GM11168 (cell line): ENCODE measurements at regions not wholly inside any gene's neighbourhood (a gene's known extent, or its start where the extent isn't known, plus 50 kb on each side); places are given as distances from the start of the nearest gene placed in this dataset.

ENCODE experiments used
- in situ Hi-C: fragments of 300-500 bp; cut with MboI; formaldehyde crosslinking; loops from one replicate; pipeline ENCODE4 v1.12.0; 2022; ENCODE audit warnings: low sequenced_read_pairs; ENCODE audit not compliant: unreplicated experiment

DNA sequence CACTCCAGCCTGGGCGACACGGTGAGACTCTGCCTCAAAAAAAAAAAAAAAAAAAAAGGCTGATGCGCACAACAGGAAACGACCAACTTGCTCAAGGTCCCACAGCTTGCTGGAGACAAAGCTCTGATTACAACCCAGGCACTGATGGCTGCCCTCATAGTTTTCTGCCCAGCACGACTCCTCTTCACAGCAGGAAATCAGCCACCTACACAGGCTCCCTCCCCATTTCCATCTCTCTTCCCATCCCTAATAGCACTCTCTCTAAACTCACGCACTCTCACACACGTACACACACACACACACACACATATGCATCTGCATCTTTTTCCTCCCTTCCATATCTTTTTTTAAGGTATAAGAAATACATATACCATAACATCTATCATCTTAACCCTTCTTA, 153.5 kb upstream of the SOD1 start:
- in situ Hi-C loops = no loop called here

DNA sequence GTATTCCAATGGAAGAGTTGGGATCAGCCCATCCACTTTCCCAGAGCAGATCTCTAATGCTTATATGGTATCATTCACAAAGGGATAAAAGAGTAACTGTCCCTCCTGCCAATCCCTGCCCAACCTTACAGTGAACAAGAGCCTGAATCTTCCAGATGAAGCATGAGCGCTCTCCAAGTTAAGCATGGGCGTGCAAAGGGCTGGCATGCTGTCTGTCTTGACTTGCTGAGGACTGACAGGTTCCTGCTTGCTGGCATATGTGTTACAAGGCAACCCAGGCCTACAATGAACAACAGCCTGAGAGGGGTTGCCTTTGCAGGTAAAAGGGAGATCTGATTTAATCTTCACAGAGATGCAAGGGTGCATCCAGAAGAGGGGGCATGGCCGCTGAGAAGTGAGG, 155.6 kb upstream of the SOD1 start:
- in situ Hi-C loops = no loop called here

DNA sequence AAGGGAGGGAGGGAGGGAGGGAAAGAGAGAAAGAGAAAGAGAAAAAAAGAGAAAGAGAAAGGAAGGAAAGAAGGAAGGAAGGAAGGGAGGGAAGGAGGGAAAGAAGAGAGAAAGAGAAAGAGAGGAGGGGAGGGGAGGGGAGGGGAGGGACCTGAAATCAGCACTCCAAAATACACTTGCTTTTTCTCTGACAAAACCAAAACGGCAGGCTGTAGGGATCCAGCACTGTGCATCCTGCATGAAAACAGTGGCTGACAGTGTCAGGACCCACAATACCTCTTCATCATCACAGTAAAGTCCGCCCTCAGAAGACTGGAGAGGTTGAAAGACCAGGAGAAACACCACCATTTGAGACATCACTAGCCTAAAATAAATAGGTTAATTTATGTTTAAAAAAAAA, 156.0 kb upstream of the SOD1 start:
- in situ Hi-C loops = no loop called here

DNA sequence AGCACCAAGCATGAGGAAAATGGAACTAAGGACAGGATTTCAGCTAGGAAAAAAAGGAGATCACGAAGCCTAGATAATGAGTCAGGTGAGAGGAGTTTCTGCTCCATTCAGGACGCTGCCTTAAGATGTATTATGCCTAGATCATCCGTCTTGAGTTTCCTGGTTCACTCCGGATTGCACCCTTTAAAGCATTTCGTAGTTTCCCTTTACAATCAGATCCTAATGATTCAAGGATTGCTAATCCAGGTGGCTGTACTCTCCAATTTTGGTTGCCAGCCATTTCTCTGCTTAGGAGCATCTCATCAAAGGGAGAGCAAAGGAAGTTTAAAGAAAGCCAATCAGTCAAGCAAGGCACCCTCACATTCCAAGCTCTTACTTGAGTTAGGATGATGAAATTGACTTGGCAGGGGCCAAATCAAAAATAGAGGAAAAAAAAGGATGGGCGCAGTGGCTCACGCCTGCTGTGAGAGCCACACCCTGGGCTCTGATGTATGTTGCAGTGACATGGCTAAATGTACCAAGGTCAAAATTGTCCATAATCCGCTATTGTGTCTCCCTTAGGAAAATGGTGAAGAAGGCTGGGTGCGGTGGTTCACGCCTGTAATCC, 156.9 kb upstream of the SOD1 start:
- in situ Hi-C loops = no loop called here

DNA sequence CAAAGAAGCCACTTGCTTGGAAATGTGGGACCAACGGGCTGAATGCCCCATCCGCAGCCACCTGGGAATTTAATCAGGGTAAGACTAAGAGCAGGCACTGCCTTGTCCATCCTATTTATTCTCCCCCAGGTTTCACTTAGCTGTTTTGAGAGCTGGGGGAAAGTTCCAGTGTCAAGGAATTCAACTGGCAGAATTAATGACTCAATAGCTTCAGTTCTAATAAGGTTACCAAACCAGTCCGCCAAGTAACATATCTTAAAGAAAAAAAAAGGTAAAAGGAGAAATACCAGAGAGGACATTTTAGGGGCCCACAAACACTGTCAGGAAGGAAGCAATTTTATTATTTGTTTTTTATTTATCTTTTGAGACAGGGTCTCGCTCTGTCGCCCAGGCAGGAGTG, 157.6 kb upstream of the SOD1 start:
- in situ Hi-C loops = no loop called here

DNA sequence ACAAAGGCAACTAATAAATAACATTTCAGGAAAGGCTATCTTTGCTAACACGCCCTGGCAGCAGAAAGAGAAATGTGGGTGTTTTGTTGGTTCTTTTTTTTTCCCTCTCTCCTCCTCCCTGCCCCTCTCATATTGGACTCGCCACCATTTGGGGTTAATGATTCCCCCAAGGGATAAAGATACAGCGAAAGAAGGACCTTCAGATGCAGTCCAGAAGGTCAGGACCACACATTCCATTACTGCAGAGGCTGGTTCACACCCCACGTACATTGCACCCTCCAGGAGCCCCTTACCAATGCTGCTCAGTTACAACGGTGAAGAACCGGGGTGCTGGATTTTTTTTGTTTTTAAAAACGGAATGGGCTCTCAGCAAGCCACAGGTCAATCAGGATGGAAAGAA, 156.9 kb upstream of the TIAM1 start:
- in situ Hi-C loops = no loop called here

DNA sequence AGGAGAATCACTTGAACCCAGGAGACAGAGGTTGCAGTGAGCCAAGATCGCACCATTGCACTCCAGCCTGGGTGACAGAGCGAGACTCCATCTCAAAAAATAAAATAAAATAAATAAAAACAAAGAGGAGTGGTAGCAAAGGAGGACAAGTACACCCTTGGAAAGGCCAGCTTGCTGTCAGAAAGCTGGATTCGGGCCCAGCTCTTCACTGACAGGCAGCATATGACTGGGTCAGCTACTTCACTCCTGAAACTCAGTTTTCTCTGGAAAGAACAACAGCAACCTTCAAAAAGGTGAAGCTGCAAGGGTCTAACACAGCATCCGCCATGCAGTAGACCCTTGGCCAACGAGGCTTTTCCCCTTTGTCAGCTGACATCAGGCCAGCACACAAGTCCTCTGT, 156.0 kb upstream of the TIAM1 start:
- in situ Hi-C loops = no loop called here

DNA sequence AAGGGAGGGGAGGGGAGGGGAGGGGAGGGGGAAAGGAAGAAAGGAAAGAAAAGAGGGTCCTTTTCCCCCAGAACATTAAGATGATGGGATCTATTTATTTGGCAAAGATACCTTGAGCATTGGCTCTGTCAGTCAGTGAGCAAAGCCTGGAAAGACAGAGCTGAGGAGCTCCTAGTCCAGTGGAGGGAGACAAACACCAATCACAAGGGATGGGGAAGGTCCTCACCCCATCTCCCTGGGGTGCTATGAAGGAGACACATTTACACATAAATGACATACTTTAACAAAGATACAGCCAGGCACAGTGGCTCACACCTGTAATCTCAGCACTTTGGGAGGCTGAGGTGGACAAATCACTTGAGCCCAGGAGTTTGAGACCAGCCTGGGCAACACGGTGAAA, 154.9 kb upstream of the TIAM1 start:
- in situ Hi-C loops = no loop called here

DNA sequence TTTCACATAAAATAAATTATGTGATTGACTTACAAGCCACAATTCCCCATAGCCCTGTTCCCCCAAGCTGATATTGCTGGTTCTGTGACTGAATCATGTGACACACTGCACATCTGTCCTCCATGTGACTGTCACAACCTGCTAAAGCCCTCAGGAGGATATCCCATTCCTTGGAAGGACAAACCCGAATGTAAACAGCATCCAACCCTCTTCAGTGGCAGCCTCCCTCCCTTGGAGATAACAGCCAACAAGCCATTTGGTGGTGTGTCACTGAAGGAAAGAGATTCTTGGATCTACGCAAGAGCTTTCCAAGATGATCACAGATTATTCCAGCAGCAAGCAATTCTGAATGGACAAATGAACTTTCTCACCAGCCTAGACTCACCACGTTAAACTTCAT, 153.9 kb upstream of the TIAM1 start:
- in situ Hi-C loops = no loop called here

DNA sequence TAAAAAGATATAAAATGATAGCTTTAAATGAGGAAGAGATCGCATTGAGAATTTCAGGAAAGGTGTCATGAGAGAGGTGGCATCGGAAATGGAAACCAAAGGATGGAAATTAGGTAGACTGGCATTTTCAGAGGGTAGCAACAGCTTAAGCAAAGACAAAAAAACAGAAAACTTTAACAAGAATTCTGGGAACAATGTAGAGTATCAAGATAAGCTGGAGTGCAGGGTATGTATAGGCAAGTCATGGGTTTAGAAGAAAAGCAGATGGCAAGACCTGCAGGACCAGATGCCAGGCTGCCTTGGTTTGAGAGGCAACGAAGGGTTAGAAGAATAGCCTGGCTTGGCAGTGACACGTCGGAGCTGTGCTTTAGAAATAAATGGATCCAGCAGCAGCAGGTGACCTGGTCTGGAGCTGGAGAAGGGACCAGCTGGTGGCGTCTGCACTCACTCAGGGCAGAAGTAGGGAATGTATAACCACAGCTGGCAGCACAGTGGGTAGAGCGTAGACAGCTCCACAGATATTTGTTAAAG, 149.4 kb upstream of the TIAM1 start:
- in situ Hi-C loops = no loop called here

DNA sequence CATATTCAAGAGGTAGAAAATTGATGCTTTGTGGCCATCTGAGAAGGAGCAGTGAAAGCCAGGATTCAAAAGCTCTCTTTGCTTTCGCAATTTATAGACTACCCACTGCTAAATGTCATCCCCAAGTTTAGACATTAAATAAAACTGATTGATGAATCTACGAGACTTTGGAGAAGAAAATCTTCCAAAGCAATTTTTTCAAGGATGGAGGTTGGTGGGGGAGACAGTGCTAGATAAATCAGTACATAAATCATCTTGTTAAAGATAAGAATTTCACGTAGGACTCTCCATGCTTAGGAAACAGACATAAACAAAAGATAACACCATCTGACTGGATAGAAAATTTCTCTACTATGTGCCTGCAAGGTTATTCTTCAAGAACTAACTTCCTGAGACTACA, 147.6 kb upstream of the TIAM1 start:
- in situ Hi-C loops = no loop called here

DNA sequence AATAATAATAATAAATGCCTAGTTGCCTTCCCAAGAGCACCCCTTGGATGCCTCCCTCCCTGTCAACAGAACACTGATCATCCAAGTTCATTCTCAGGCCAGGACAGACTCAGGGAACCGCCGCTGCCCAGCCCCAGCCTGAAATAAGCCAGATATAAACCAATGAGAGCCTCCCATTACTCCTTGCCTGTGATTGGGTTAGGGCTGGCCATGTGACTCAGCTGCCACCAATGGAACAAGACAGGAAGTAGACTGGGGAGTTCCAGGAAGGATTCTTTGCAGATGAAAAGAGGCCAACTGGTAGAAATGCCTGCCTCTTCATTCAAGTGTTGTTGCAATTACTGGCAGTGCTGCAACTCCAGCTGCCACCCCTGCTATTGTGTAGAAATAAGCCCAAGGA, 146.4 kb upstream of the TIAM1 start:
- in situ Hi-C loops = no loop called here

DNA sequence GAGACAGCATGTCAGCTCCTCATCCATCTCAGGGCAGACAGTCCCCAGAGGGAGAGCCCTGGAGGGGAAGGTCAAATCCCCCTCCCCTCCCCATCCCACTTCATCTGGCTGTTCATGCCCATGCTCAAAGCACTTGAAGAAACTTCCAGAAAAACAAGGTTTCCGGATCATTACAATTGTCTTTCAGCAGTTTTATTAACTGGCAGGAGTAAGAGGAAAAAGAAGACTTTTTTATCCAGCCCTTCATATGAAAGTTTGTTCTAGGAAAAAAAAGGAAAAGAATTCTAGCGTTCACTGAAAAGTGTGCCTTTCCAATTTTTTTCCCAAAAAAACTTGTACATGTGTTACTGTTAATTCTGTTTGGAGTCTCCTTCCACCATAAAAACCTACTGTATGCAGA, 145.7 kb upstream of the TIAM1 start:
- in situ Hi-C loops = no loop called here

DNA sequence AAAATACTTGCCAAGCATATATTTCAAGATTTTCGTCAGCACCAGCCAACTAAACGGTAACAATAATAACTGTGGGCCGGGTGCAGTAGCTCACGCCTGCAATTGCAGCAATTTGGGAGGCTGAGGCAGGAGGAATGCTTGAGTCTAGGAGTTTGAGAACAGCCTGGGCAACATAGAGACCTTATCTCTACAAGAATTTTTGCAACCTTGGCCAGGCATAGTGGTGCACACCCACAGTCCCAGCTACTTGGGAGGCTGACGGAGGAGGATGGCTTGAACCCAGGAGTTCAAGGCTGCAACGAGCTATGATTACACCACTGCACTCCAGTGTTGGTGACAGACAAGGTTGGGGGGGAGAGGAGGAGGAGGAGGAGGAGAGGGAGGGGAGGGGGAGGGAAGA, 145.0 kb upstream of the TIAM1 start:
- in situ Hi-C loops = no loop called here

DNA sequence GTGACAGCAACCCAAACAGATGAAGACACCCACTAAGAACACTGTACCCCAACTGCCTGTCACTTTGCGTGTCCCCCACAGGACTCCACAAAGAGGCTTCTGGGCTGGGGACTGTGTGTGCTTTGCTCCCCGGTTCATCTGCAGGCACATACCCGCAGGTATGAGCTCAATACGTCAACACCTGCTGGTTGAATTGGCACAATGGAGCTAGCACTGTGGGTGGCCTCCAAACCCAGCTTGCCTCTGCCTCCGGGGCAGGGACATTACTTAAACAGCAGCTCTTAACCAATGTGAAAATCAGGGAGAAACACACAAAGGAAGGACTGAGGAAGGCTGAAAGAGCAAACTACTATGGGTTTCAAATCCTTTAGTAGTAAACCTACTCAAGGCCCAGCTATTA, 140.2 kb upstream of the TIAM1 start:
- in situ Hi-C loops = no loop called here

DNA sequence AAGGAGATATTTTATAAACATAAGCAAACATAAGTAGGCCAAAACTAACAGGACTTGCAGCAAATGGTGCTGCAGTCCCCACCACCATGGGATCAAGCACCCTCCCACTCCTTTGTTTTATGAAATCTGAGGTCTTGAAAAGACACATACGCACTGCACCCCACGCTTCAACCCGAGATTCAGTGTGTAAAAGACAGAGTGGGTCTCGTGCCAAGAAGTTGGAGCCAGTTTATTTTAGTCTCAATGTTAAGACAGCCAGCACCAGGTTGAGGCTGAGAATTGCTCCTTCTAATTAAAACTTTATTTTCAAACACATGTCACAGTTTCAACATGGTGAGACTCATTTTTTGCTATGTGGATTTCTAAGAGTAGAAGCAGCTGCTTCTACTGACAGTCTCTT, 139.1 kb upstream of the TIAM1 start:
- in situ Hi-C loops = no loop called here

DNA sequence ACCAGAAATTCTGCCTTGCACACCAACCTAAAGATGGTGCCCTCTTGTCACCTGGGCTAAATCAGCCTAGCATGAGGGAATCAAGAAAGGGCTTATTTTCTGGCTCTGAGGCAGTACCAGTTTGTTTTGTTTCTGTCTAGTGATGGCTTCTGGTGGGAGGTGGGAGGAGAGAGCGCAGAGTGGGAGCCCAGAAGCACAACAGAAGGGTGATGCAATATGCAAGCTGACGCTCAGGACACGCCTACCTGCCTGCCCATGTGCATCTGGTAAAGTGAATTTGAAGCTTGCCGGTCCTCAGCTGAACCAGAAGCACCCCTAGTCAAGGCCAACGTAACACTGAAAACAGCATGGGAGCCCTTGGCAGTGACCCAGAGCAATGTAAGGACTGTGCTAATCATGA, 138.4 kb upstream of the TIAM1 start:
- in situ Hi-C loops = no loop called here

DNA sequence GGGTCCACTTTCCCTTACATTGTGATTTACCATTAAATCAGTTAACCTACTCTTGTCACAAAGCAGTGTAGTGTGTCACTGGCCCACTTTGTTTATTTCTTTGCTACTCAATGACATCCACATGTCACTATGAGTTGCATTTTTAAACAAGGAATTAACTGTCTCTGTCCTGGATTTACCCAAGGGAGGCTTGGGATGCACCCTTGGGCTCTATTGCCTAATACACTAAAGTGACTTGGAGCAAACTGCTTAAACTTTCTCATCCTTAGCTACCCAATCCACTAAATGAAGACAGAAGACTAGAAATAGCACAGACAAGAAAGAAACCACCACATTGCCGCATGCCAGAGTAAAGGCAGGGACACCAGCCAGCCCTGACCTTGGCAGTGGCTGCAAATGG, 136.2 kb upstream of the TIAM1 start:
- in situ Hi-C loops = no loop called here

DNA sequence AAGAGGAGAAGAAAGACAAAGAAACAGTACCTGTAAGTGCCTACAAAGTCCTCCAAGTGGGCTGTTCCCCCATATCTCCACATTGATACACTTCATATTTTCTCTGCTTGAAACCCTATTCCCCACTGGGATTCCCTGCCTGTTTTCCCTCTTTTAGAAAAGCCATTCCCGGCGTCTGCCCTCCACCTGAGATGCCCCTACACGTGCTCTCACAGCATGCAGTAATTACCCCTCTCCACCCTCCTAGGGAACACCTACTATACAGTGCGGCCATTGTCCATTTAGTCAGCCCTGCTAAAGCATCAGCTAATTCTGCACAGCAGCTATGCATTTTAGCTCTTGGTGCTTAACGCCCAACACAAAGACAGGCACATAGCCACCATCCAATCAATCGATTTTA, 135.7 kb upstream of the TIAM1 start:
- in situ Hi-C loops = no loop called here

DNA sequence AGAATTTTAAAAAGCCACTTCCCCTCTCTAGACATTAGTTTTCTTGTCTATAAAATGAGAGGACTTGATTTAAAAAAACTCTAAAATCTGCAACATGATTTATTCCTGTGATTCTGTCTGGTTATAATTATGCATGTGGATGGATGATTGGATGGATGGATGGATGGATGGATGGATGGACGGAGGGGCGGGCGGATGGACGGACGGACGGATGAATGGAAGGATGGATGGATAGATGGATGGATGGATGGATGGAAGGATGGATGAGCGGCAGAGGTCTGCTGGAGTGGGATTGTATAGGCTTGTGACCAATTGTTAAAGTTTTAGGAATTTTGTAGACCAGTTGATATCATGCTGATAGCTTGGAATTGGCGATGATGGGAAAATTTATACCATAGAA, 135.2 kb upstream of the TIAM1 start:
- in situ Hi-C loops = no loop called here

DNA sequence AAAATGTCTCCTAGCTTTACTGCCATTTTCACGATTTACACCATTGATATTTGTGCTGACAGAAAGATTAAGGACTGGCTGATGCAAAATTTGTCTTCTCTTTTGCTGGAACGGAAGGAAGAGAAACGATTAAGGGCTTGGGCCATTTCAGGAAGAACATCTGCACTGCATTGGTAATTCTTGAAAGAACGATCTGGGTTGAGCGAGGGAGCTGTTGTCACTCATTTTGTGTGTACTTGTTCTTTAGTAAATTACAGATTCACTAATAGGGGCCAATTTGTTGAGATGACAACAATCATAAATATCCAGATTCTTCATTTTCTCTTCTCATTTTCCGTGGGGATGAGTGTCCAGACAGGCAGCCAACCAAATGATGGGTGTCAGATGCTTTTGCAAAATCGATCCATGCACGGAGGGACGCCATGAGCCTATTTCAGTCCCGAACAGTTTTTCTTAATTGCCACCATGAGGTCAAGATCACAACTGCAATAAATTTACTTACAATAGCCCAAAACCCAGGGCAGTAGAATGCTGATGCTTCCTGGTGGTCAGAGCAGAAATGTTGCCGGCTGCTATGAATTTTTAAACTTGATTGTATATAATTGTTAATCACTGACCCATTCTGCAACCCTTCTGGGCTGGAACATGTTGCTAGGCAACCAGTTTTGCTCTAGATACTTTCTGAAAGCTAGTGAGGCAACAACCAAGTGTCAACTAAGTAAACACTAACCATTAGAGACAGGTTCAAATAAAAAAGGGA, 132.4 kb upstream of the TIAM1 start:
- in situ Hi-C loops = no loop called here

DNA sequence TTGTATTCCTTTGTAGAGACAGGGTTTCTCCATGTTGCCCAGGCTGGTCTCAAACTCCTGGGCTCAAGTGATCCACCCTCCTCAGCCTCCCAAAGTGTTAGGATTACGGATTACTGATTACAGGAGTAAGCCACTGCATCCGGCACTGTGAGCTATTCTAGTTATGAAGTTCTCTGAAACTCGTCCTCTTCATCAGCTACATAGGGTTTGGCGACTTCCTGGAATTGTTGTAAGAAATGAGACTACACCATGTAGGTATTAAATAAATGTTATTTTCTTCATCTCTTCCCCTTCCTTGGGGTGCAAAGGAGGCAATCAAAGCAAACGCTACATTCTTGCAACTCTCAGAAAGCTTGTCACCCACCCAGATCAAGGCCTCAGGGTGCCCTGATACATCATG, 131.2 kb upstream of the TIAM1 start:
- in situ Hi-C loops = no loop called here
